ENCODE measurements at regions not wholly inside any gene's neighbourhood (a gene's known extent, or its start where the extent isn't known, plus 50 kb on each side); places are given as distances from the start of the nearest gene placed in this dataset.

DNA sequence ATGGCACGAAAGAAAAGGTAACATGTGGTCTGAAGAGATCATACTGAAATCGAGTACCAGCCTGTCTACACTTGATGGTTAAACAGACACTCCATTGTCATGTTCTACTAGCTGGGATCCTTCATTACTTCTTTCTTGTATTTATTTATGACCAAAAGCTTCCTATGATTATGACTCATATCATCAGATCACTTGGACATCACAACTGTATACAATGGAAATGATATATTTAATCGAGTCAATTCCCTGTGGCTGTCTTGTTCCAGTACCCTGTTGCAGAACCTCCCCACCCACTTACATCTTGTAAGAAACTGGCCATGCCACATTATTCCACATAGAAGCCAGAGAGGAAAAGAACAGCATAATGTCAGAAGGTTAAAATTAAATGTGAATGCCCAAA, 358.9 kb downstream of the ZEB2 start:
- no peak for DNase-seq

DNA sequence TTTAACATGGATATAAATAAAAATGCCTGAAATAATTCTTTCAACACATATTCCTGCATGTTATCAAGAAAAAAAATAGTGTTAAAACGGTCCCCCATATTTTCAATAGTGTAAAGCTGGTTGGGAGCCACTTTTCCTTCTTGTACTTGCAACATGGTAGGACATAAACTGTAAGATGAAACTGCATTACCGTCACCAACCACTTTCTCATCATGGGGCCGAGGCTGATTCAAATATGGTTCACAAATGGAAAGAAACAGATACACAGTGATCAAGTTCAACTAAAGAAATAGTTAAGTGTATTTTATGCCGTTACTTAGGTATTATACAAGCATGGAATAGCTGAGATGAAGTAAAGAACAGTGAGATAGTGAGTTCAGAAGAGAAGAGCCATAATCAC, 360.7 kb downstream of the ZEB2 start:
- DNase-seq: no peak

DNA sequence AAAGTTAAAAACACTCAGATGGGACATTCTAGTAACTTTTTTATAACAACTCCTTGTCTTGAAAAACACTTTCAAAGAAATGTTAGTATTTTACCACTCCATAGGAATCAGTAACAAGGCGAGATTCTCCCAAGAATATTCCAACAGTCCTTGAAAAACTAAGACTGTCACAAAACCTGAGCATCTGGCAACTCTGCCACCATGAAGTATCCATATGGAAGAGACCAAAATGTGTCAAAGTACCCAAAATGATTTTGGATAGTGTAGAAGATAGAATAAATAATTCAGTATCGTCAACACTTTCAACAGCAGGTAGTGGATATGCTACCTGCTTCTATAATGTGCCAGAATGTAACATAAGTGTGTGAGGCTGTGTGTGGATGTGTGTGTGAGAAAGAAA, 361.8 kb downstream of the ZEB2 start:
- DNase-seq: no peak

DNA sequence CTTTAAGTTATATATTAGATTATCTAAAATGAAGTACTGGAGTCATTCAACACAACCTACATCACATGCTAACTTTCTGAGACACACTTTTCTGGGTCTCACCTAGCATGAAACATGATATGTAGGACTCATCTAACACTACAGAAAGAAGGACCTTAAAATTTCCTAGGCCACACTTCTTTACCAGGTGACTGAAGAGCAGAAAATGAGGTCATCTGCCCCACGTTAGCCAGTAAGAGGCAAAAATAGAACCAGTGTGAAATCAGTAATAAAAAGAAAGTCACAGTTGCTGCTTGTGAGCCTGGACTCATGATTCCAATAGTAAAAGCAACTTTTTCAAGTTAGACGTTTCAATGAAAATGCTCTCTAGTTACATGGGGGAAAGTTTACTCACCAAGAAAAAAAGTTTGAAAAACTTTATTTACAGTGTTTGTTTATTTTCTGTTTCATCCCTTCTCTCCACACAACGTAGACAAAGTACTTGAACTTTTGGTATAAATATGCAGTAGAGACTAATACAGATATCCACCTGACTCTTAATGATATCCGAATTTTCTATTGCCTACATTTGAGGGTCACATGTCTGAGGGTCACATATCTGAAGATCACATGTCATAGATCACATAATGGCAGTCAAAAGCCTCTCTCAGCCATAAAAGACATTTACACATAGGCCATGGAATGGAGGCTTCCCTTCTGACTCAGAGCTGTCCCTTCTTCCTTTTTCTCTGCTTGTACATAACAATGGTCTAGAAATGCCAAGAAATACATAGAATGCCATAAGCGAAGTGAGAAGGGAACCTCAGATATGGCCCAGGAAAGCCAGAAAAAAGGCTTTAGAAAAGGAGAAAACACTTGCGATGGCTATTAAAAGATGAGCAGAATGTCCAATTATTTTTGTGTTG, 362.9 kb downstream of the ZEB2 start:
- DNase-seq: no peak

DNA sequence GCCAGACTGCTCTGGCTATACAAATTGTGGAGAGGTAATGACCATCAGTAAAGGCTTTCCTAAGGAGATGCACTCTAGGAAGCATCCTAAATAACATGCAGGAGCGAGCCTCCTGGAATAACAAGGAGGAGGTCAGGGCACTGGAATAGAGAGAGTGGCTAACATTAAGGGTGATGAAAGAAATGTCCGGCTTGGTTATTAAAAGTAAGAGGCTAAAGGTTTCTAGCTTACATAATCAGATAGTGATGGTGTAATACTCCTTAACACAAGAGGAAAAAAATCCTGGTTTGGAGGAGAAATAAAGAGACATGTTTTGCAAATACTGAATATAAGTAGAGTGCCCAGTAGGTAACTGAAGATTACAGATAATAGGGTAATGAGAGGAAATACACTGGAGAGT, 365.7 kb downstream of the ZEB2 start:
- DNase-seq: no peak

DNA sequence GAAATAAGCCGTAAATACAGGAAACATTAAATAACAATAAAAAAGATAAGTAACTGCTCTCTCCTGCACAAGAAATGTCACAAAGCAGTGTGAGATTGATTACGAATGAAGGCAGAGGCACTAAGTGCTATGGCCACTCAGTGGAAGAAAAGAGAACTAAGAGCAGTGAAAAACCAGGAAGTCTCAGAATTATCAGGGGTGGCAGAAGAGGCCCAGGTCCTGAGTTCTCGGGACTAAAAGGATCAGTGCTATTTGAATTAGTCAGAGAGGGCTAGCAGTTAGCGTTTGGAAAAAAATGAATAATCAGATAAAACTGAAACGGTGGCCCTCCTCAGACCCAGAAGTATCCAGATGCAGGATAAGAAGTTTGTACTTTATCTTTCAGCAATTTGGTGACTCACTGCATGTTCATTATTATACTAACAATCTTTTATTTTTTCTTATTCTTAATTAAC, 367.1 kb downstream of the ZEB2 start:
- DNase-seq: peak in 2 of 56 donors; percentile 1 to 4

DNA sequence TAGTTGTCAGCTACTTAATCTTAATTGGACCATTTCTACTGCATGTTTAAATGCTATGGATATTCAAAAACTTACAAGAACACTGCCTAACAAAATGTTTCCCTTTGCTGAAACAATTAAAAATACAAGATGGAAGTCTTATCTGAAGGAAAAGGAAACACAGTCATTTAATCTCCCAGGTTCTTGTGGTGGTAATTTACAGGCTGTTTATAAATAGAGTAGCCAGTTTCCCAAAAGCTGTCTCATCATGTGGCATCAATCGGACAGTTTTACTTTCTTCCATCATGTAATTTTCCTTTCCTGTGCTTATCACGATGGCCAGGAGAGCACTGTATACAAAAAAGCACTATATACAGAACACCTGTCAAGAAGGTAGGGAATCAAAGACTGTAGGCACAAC, 368.1 kb downstream of the ZEB2 start:
- DNase-seq: no peak

DNA sequence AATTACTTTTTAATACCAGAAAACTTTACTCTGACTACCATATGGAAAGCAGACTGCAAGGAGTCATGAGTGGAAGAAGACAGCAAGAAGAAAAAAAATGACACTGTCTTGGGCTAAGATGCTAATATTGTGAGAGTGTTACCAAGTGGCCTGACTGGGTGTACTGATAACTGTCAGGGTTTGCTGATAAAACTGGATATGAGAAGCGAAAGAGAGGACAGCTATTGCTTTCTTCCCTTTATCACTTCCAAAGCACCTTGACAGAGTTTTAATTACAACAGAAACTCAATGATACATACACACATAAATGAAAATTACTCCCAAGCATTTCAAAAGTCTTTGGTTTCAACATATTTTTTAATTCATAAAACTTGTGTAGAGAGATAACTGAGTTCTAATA, 368.5 kb downstream of the ZEB2 start:
- no peak for DNase-seq

DNA sequence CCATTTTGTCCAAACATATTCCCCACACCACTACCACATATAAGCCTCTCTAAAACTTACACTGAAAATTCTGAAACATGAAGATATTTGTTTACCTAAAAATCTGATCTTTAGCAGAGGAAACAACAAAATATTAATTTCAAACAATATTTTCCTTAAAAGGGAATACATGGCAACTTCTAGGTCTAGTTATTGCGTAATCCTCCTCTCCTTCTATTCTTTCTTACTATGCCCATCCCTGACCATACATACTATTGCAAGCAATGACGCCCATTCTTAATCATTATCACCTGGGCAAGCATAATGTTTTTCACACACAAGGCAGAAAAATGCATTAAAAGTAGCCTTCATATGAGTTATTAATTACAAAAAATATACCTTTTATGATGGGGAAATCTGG, 372.6 kb downstream of the ZEB2 start:
- no peak for DNase-seq

DNA sequence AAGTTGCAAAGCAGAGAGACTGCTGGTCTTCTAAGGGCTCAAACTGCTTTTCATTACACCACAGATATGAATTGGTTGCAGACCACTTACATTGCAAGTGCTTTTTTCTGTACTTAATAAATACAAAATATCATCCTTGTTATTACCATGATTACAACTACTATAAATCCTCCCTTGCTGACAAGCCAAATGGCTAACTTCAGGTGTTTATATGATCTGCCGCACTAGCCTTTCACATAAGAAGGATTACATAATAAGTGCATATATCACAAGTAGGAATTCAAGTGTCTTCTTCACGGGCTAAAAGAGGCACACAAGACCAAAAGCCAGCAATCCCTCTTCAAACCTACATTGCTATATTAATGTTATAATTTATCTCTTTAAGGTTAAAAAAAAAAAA, 373.0 kb downstream of the ZEB2 start:
- no peak for DNase-seq

DNA sequence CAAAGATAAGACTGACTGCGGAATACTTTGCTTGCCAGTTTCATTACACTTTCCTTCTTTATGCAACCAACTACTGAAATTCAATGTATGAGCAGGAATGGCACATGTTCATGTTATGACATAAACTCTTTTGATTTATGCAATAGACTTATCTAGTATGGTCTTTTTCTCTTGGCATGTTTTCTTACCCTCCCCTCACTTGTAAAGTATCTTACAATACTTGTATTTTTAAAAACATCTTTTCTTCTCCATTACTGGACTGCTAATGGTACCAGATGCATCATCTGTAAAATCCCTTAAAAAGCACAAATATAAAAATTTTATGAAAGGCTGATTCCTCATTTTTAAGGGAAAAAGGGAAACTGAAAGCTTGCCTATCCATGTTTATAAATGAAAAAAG, 373.8 kb downstream of the ZEB2 start:
- no peak for DNase-seq

DNA sequence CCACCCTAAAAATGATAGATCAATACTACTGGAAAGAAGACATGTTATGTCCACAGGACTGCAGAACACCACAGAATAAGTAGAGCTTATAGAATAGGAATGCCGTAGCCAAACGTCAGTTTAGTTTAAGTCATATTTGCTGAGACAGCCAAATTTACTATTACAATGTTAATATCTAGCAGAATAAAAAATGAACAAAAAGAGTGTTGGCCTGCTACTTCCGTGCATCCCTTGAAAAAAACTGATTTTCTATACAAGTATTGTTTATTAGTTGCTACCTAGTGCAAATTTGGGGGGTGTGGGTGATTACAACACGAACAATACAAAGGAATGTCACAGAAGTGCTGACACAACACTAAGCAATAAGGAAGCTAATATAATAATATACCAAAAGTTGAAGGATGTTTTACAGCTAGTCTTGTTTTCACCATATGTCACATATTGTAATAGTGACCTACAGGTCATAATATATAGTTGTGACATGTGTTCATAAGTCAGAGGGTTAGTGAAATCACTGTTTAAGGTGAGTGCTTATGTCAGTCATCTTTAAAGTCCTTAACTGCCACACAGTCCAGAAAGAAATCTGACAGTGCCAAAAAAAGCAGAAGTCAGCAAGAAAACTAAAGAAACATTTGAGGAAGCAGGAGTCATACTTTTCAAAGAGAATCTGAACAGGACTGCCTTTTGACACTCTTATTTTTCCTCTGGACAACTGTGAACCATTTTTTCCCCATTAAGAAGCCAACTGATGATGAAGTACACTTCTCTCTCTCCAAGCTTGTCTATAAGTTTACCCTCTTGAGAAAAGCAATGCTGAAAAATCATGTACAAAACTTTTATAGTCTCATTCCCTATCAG, 376.4 kb downstream of the ZEB2 start:
- no peak for DNase-seq

DNA sequence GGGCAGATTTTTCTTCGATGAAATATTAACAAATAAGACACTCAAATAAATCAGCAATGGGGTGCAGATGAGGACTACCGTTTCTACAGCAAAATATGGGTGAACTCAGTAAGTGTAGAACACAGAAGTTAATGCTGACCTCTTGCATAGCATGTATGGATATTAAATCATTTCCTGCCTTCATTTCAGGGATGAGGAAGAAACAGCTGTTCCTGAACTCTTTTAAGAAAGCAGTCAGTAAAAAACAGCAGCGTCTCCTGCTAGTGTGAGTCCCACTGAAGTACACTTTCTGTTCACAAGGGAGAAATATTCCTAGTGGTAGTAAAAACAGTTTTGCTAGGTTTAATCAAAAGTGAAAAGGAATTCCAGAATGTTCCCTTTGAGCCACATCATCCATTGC, 379.0 kb downstream of the ZEB2 start:
- no peak for DNase-seq

DNA sequence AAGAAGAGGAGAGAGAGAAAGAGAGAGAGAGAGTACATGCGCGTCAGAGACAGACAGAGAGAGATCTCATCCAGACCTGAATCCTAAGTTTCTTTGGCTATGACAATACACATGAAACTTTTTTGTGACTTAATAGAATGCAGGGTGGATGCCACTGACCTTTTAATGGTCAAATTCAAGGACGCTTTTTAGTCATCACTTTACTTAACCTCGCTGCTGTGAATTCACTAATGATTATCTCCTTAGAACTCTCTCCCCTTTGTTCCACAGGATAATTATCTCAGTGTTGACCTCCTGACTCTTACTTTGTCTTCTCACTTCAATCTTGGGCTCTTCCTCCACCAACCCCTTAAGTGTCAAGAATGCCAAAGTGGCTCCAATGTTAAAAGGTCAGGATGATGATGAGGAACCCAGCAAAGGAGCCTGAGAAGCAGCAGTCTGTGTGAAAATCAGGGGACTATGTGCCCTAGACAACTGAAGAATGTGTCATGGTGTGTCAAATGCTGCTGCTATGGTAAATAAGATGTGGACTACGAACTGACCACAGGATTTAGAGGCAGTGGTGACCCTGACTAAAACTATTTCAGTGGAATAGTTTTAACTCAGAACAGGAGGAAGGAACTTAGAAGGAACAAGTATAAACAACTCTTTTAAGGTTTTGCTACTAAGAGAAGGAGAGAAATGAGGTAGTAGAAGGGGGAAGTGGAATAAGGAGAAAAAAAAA, 382.1 kb downstream of the ZEB2 start:
- DNase-seq: no peak

DNA sequence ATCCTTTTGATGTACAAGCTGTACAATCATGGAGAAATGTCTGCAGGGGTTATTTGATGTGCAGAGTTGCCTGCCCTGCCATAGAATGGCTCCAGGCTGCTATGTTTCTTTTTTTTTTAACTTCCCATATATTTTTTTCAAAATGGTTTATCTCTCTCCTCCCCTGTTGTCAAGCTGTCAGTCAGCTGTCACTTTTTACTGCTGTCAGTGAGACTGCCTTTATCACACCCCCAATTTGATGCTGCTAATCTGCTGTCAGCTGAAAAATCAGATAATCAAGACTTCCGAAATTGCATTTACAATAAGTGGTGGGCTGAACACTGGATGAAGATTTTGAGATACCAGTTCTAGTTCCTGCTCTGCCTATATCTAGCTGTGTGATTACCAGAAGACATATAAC, 382.6 kb downstream of the ZEB2 start:
- DNase-seq: no peak

DNA sequence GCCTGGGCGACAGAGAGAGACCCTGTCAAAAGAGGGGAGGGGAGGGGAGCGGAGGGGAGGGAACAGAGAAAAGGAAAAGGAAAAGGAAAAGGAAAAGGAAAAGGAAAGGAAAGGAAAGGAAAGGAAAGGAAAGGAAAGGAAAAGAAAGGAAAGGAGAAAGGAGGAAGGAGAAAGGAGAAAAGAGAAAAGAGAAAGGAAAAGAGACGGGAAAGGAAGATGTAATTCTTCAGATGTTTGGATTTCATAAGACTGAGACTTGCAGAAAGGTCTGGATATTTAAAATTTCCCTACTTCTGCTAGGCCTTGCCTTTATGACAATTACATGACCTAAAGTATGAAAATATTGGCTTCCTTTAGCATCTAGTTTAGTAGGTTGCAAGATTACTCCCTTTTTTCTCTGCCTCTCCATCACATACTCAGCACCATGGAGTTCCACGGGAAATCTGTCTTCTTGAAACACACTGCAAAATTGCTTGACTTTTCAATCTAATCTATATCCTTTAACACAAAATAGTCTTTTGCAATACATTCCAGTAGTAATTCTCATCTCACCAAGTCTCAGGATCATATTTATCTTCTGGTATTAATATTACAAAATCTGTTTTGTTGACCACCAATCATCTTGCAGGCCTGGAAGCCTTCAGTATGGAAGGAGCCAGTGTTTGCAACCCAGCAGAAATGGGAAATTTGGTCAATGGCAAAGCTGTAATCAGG, 383.5 kb downstream of the ZEB2 start:
- no peak for DNase-seq

DNA sequence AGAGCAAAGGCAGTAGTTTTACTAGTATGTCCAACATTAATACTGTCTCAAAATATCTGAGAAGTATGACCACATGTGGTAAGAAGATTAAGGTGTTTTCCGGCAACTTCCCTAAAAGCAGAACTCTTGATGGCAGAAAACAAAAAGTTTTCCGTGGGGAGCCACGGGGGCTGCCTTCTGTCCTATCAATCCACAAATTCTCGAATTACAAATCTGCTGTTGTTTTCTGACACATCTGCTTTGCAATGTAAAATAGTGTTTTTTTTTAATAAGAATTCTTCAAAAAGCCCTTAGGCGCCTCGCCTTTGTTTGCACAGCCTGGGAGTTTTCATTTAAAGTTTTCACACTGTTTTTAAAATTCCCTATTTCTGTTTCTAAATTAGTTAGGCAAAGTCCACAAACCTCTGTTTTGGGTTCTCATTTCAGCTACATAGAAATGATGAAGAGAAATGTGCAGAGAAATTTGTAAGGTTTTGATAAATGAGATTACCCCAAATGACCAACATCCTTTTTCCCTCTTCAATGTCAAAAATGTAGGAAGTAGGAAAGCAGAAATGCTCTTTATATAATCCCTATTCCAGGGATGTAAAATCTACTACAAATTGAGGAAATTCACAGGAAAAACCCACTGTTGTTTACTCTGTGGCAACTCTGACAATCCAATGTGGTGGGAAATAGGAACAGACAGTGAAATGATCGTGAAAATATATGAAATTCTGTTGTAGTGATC, 385.8 kb downstream of the ZEB2 start:
- no peak for DNase-seq

DNA sequence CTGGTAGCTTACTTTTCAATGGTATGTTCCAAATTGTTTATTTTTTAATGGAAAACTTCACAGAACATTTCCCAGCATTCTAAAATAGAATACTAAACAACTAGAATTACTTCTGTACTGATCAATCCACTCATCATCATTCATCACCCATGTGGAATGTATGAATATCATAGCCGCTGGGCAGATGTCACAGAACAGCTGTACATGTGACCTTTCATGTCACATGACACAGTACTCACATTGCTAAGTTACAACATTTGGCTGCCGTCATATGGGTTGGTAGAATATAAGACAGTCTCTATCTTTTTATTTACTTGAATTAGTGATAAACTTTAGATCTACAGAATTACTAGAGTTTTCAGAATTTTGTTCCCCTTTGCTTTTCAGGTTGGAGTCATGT, 387.6 kb downstream of the ZEB2 start:
- no peak for DNase-seq

DNA sequence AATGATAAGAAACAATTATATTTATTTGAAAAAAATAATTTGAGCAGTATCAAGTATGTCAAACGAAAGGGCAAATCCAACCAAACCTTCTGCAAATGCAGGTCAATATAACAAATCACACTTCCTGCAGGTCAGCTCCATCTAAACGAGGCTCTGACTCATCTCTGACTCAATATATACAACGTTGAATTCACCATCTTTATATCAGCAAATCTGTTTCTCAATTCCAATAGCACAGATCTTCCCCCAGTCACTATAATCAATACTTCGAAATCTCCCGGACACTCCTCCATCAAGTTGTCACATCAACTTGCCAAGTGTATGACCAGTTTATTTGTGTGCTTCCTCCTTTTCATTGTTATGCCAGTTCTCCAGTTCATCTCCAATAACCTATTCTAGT, 388.9 kb downstream of the ZEB2 start:
- DNase-seq: no peak

DNA sequence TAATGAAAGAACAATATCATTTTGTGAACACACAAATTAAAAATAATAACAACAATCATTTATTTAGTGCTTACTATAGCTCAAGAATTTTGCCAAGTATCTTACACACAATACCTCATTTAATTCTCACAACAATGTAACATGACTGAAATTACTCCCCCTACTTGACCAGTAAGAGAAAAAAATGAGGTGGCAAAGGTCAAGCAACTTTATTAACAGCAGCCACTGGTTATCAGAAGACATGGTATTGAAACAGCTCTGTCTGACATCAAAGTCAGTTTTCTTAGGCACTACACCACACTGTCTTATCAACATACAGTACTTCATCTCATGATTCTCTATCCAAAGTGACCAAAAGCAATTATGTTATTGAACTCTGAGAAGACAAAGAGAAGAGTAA, 389.4 kb downstream of the ZEB2 start:
- DNase-seq: no peak

Measured in amygdala (tissue), 56 donors.